Adipocyte (in vitro differentiated cells): ENCODE measurements at regions not wholly inside any gene's neighbourhood (a gene's known extent, or its start where the extent isn't known, plus 50 kb on each side); places are given as distances from the start of the nearest gene placed in this dataset.
A peak's percentile ranks its signal among the peaks of the same experiment; 100 is the strongest.

Experiments used
- DNase-seq: peaks from one replicate; pipeline ENCODE4 v3.0.0-alpha.2; 2015; ENCODE audit warnings: low read depth
- H3K27me3 ChIP-seq: replicated peaks from 2 replicates; pipeline ENCODE4 v1.7.0; 2013; ENCODE audit warnings: mild to moderate bottlenecking, low read length, moderate library complexity; ENCODE audit not compliant: control insufficient read depth, insufficient read depth
- H3K36me3 ChIP-seq: 2 replicates; pipeline ENCODE4 v1.7.0; 2013; ENCODE audit warnings: low read length, mild to moderate bottlenecking, moderate library complexity; ENCODE audit not compliant: control insufficient read depth, insufficient read depth, severe bottlenecking
- H3K4me1 ChIP-seq: 2 replicates; pipeline ENCODE4 v1.7.0; 2013; ENCODE audit warnings: mild to moderate bottlenecking, low read length, moderate library complexity; ENCODE audit not compliant: control insufficient read depth, insufficient read depth
- H3K4me3 ChIP-seq: 2 replicates; pipeline ENCODE4 v1.7.0; 2013; ENCODE audit warnings: mild to moderate bottlenecking, low read length, moderate library complexity
- H3K9ac ChIP-seq: 2 replicates; pipeline ENCODE4 v1.7.0; 2013; ENCODE audit warnings: mild to moderate bottlenecking, low read length, moderate library complexity
- H3K9me3 ChIP-seq: 2 replicates; pipeline ENCODE4 v1.7.0; 2013; ENCODE audit warnings: mild to moderate bottlenecking, low read length, moderate library complexity; ENCODE audit not compliant: control insufficient read depth

GRCh38 chr12:94873734-94874517 is 129.6 kb downstream of the NDUFA12 start:
- no peaks in the 10 kb centered on the region for H3K9me3 ChIP-seq
- DNase-seq, result no peak
- H3K36me3 ChIP-seq, result no peaks in the 10 kb centered on the region
- H3K27me3 ChIP-seq, result peaks cover 63% of the 10 kb centered on the region
- no peak overlapping the region for H3K9ac ChIP-seq
- peaks cover 5% of the 10 kb centered on the region for H3K4me1 ChIP-seq
- peak overlapping the region; percentile 61 for H3K4me3 ChIP-seq

- peak; percentile 58 for DNase-seq
- peaks cover 63% of the 10 kb centered on the region for H3K27me3 ChIP-seq
- H3K36me3 ChIP-seq, result no peaks in the 10 kb centered on the region
- no peak overlapping the region for H3K9ac ChIP-seq
- H3K4me1 ChIP-seq, result peaks cover 5% of the 10 kb centered on the region
- H3K4me3 ChIP-seq, result no peak overlapping the region
- H3K9me3 ChIP-seq, result no peaks in the 10 kb centered on the region
Observed at GRCh38 chr12:94872971-94873733, 130.3 kb downstream of the NDUFA12 start.

DNA sequence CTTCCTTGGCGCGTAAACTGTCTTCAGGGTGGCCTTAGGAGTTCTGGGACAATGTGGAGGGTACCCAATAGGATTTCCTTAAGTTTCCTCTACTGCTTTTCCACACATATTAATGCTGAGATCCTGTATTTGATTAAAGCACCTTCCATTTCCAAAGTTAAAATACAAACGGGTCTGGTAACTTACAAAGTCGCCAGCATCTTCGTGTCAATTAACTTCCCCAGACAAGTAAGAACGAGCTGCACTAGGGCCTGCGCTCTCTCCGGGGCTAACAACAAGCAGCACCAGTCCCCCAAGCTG is 130.9 kb downstream of the NDUFA12 start:
- no peaks in the 10 kb centered on the region for H3K9me3 ChIP-seq
- no peak overlapping the region for H3K4me3 ChIP-seq
- H3K4me1 ChIP-seq, result peaks cover 5% of the 10 kb centered on the region
- no peaks in the 10 kb centered on the region for H3K36me3 ChIP-seq
- DNase-seq, result no peak
- H3K27me3 ChIP-seq, result peaks cover 59% of the 10 kb centered on the region
- no peak overlapping the region for H3K9ac ChIP-seq

GRCh38 chr12:94872007-94872653 is 131.4 kb downstream of the NDUFA12 start:
- Histone ChIP-seq H3K4me1 (peaks cover 5% of the 10 kb centered on the region), H3K9ac (no peak overlapping the region)

GRCh38 chr12:94870511-94870910 is 133.0 kb downstream of the NDUFA12 start:
- Histone ChIP-seq H3K4me1 (peaks cover 5% of the 10 kb centered on the region), H3K9ac (no peak overlapping the region), H3K36me3 (no peaks in the 10 kb centered on the region), H3K9me3 (no peaks in the 10 kb centered on the region), H3K27me3 (peaks cover 52% of the 10 kb centered on the region), H3K4me3 (no peak overlapping the region)
- DNase-seq, result no peak

More at GRCh38 chr12:94872007-94872653, 131.4 kb downstream of the NDUFA12 start:
- H3K4me3 ChIP-seq, result no peak overlapping the region
- peaks cover 57% of the 10 kb centered on the region for H3K27me3 ChIP-seq
- no peaks in the 10 kb centered on the region for H3K9me3 ChIP-seq
- no peak for DNase-seq
- H3K36me3 ChIP-seq, result no peaks in the 10 kb centered on the region

- Histone ChIP-seq H3K36me3 (no peaks in the 10 kb centered on the region), H3K9me3 (peaks cover 4% of the 10 kb centered on the region), H3K4me1 (no peaks in the 10 kb centered on the region), H3K9ac (no peak overlapping the region), H3K27me3 (peaks cover 33% of the 10 kb centered on the region), H3K4me3 (no peak overlapping the region)
- DNase-seq, result no peak
Observed at GRCh38 chr12:94868161-94868560, 135.3 kb downstream of the NDUFA12 start.

- Histone ChIP-seq H3K36me3 (no peaks in the 10 kb centered on the region), H3K4me1 (no peaks in the 10 kb centered on the region), H3K9me3 (peaks cover 4% of the 10 kb centered on the region), H3K4me3 (no peak overlapping the region), H3K27me3 (peaks cover 24% of the 10 kb centered on the region), H3K9ac (no peak overlapping the region)
- DNase-seq, result no peak
Observed at GRCh38 chr12:94867066-94867855, 136.2 kb downstream of the NDUFA12 start.

DNA sequence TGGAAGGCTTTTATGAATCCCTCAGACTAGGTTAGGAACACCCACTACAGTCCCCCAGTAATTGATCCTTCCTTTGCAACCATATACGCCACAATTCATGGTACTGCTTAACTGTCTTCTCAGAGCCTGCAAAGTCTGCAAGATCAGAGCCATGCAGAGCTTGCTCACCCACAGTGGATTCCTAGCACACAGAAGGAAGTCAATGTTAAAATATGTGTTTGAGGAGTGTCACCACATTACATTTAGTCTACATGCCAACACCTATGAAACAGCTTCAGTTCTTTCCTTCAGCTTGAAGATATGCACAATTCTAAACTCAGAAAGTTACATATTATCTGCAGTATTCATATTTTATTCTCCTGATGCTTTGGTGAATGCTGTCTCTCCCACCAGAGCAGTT is 138.5 kb downstream of the NDUFA12 start:
- no peaks in the 10 kb centered on the region for H3K4me1 ChIP-seq
- DNase-seq, result no peak
- H3K27me3 ChIP-seq, result peaks cover 13% of the 10 kb centered on the region
- H3K36me3 ChIP-seq, result no peaks in the 10 kb centered on the region
- no peak overlapping the region for H3K4me3 ChIP-seq
- H3K9ac ChIP-seq, result no peak overlapping the region
- H3K9me3 ChIP-seq, result peaks cover 4% of the 10 kb centered on the region

DNA sequence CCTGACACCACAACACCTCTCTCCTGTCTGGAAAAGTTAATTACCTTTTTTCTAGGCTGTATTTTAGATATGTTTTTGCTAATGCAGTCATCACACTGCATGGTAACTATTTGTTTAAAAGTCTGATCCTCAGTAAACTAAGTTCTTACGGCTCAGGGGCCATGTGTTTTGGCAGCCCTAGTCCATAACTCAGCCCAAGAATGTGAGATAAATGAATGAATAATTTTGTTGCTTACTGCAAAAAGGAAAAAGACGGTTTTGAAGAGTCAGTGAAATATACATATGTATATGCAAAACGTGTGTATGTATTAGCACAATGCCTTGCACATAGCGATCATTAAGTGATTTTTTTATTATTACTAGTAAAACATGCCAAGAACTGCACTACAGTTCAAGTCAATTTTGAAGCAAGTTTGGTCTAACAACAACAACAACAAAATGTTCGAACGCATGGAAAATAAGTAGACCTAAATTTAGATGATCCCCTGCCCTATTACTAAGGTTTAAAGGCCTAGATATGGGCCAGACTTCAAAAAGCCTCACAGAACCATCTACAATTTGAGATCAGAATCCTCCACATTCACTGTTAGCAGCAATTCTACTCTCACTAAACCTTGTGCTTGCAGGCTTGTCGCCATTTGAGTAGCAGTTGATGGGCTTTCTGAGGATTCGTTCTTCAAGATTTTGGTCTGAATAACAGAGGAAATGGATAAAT is 140.0 kb downstream of the NDUFA12 start:
- H3K4me1 ChIP-seq, result no peaks in the 10 kb centered on the region
- peaks cover 4% of the 10 kb centered on the region for H3K9me3 ChIP-seq
- H3K4me3 ChIP-seq, result no peak overlapping the region
- no peak overlapping the region for H3K9ac ChIP-seq
- no peaks in the 10 kb centered on the region for H3K36me3 ChIP-seq
- no peak for DNase-seq
- H3K27me3 ChIP-seq, result peaks cover 10% of the 10 kb centered on the region

- no peaks in the 10 kb centered on the region for H3K4me1 ChIP-seq
- H3K9ac ChIP-seq, result no peak overlapping the region
- no peak for DNase-seq
- H3K9me3 ChIP-seq, result peaks cover 8% of the 10 kb centered on the region
- no peak overlapping the region for H3K4me3 ChIP-seq
- no peaks in the 10 kb centered on the region for H3K36me3 ChIP-seq
- H3K27me3 ChIP-seq, result peaks cover 10% of the 10 kb centered on the region
Observed at GRCh38 chr12:94862421-94862820, 141.1 kb downstream of the NDUFA12 start.
